Dedifferentiated amniotic fluid mesenchymal stem cell (primary cell): ENCODE measurements at regions not wholly inside any gene's neighbourhood (a gene's known extent, or its start where the extent isn't known, plus 50 kb on each side); places are given as distances from the start of the nearest gene placed in this dataset.
"Not testable (repeated sequence)": the region's sequence is repeated elsewhere in the genome, so short reads cannot be mapped to it uniquely, and the experiment has no call there.

ENCODE experiments used
- DNase-seq: peaks from one replicate; pipeline ENCODE4 v3.0.0-alpha.2; 2016; ENCODE audit errors: extremely low spot score

GRCh38 chr5:57429513-57430120 is 53.0 kb downstream of the ACTBL2 start:
- DNase-seq: no peak

GRCh38 chr5:57429021-57429420 is 53.6 kb downstream of the ACTBL2 start:
- DNase-seq: not testable (repeated sequence)

GRCh38 chr5:57422993-57423392 is 59.6 kb downstream of the ACTBL2 start:
- DNase-seq: no peak

GRCh38 chr5:57422341-57422740 is 60.3 kb downstream of the ACTBL2 start:
- DNase-seq: no peak

- no peak for DNase-seq
These were observed 61.8 kb downstream of the ACTBL2 start for GRCh38 chr5:57420801-57421200.

GRCh38 chr5:57417971-57418370 is 64.6 kb downstream of the ACTBL2 start:
- no peak for DNase-seq

GRCh38 chr5:57417320-57417719 is 65.3 kb downstream of the ACTBL2 start:
- no peak for DNase-seq

GRCh38 chr5:57416278-57416994 is 66.2 kb downstream of the ACTBL2 start:
- peak; percentile 33 for DNase-seq

- no peak for DNase-seq
These were observed 67.8 kb downstream of the ACTBL2 start for GRCh38 chr5:57414857-57415256.

GRCh38 chr5:57414191-57414590 is 68.4 kb downstream of the ACTBL2 start:
- no peak for DNase-seq

GRCh38 chr5:57413145-57413544 is 69.5 kb downstream of the ACTBL2 start:
- DNase-seq: no peak

GRCh38 chr5:57412680-57413079 is 69.9 kb downstream of the ACTBL2 start:
- no peak for DNase-seq

GRCh38 chr5:57411982-57412381 is 70.6 kb downstream of the ACTBL2 start:
- peak; percentile 72 for DNase-seq

GRCh38 chr5:57410374-57411320 is 72.0 kb downstream of the ACTBL2 start:
- no peak for DNase-seq

GRCh38 chr5:57408714-57409113 is 73.9 kb downstream of the ACTBL2 start:
- peak; percentile 22 for DNase-seq

- DNase-seq: no peak
These were observed 74.3 kb downstream of the ACTBL2 start for GRCh38 chr5:57408285-57408684.

GRCh38 chr5:57407391-57407790 is 75.2 kb downstream of the ACTBL2 start:
- DNase-seq: no peak

- no peak for DNase-seq
These were observed 76.0 kb downstream of the ACTBL2 start for GRCh38 chr5:57406641-57407040.

GRCh38 chr5:57405984-57406383 is 76.6 kb downstream of the ACTBL2 start:
- DNase-seq: no peak

- DNase-seq: no peak
These were observed 79.8 kb downstream of the ACTBL2 start for GRCh38 chr5:57402761-57403160.

GRCh38 chr5:57402348-57402747 is 80.3 kb downstream of the ACTBL2 start:
- no peak for DNase-seq

GRCh38 chr5:57398413-57399093 is 84.1 kb downstream of the ACTBL2 start:
- no peak for DNase-seq
